ENCODE measurements at regions not wholly inside any gene's neighbourhood (a gene's known extent, or its start where the extent isn't known, plus 50 kb on each side); places are given as distances from the start of the nearest gene placed in this dataset.

- H2AFZ ChIP-seq (ENCODE audit: low read depth, low read length, poor library complexity, severe bottlenecking): no peak overlapping the region
- H3K27me3 ChIP-seq (ENCODE audit: insufficient read depth, low read length): no peaks in the 10 kb centered on the region
- no peaks in the 10 kb centered on the region for H3K9me3 ChIP-seq (ENCODE audit: control insufficient read depth in 1 of 2, insufficient read depth in 1 of 2, low read depth in 1 of 2, low read length in 2 of 2)
- DNase-seq (ENCODE audit: low read depth, low spot score) (no peak), ATAC-seq (no peak)
- H3K79me2 ChIP-seq (ENCODE audit: insufficient read depth, low read length): no peaks in the 10 kb centered on the region
- H3K4me3 ChIP-seq (replicated peaks in 1 of 2; ENCODE audit: low read depth in 1 of 2, low read length in 2 of 2): no peak overlapping the region
- intact Hi-C loops (cut with micrococcal nuclease): no loop called here
- no peaks in the 10 kb centered on the region for H3K9me2 ChIP-seq (ENCODE audit: insufficient read depth)
- no peak overlapping the region for H3K27ac ChIP-seq (ENCODE audit: low read depth, low read length)
- POLR2A ChIA-PET: no interaction called here
- H3K4me1 ChIP-seq (ENCODE audit: control insufficient read depth in 1 of 2, insufficient read depth in 2 of 2, low read length in 2 of 2): peaks cover 0 to 5% of the 10 kb centered on the region in 2 experiments; a peak in 2 of 4 replicates
- no TSS peak for BruUV-seq (replicated peaks)
- no peak overlapping the region for H3K9ac ChIP-seq (ENCODE audit: low read length)
- H3K36me3 ChIP-seq (ENCODE audit: control insufficient read depth in 1 of 2, insufficient read depth in 2 of 2, low read length in 2 of 2): no peaks in the 10 kb centered on the region
- no peaks in the 10 kb centered on the region for H4K20me1 ChIP-seq (ENCODE audit: insufficient read depth)
- CTCF ChIA-PET: no interaction called here
- H3K4me2 ChIP-seq (ENCODE audit: low read length): no peak overlapping the region
- RAD21 ChIA-PET (ENCODE audit: low non-redundant PET in 1 of 2, low total read pairs in 2 of 2, uncharacterized antibody in 2 of 2, unreplicated experiment in 2 of 2): no interaction called here
- no peak for TF ChIP-seq ATF3 (IDR thresholded peaks at IDR 0.05)
Measured at GRCh38 chr2:42959234-42960001, 167.0 kb upstream of the HAAO start.

GRCh38 chr2:42958741-42959233, 166.4 kb upstream of the HAAO start:
- Histone ChIP-seq H3K9me3 (ENCODE audit: control insufficient read depth in 1 of 2, insufficient read depth in 1 of 2, low read depth in 1 of 2, low read length in 2 of 2) (no peaks in the 10 kb centered on the region), H2AFZ (ENCODE audit: low read depth, low read length, poor library complexity, severe bottlenecking) (no peak overlapping the region), H3K79me2 (ENCODE audit: insufficient read depth, low read length) (no peaks in the 10 kb centered on the region), H3K4me2 (ENCODE audit: low read length) (no peak overlapping the region), H3K36me3 (ENCODE audit: control insufficient read depth in 1 of 2, insufficient read depth in 2 of 2, low read length in 2 of 2) (no peaks in the 10 kb centered on the region), H3K27me3 (ENCODE audit: insufficient read depth, low read length) (no peaks in the 10 kb centered on the region), H3K4me1 (ENCODE audit: control insufficient read depth in 1 of 2, insufficient read depth in 2 of 2, low read length in 2 of 2) (peaks cover 0 to 9% of the 10 kb centered on the region in 2 experiments; a peak in 2 of 4 replicates), H3K4me3 (replicated peaks in 1 of 2; ENCODE audit: low read depth in 1 of 2, low read length in 2 of 2) (no peak overlapping the region), H3K9ac (ENCODE audit: low read length) (no peak overlapping the region), H4K20me1 (ENCODE audit: insufficient read depth) (no peaks in the 10 kb centered on the region), H3K9me2 (ENCODE audit: insufficient read depth) (no peaks in the 10 kb centered on the region), H3K27ac (ENCODE audit: low read depth, low read length) (no peak overlapping the region)
- ChIA-PET CTCF (no interaction called here), RAD21 (ENCODE audit: low non-redundant PET in 1 of 2, low total read pairs in 2 of 2, uncharacterized antibody in 2 of 2, unreplicated experiment in 2 of 2) (no interaction called here), POLR2A (no interaction called here)
- BruUV-seq (replicated peaks): no TSS peak
- DNase-seq (ENCODE audit: low read depth, low spot score) (no peak), ATAC-seq (no peak)
- intact Hi-C loops (cut with micrococcal nuclease): no loop called here
- TF ChIP-seq SRF (IDR thresholded peaks at IDR 0.05; ENCODE audit: low read depth) (no peak), JUND (IDR thresholded peaks at IDR 0.05) (no peak), RAD21 (IDR thresholded peaks at IDR 0.05; ENCODE audit: low read depth) (no peak), TCF7L2 (IDR thresholded peaks at IDR 0.05; ENCODE audit: borderline replicate concordance, extremely low read depth, insufficient read depth, insufficient read length) (no peak), REST (IDR thresholded peaks at IDR 0.05; ENCODE audit: low read depth) (no peak), ZBTB33 (IDR thresholded peaks at IDR 0.05; ENCODE audit: extremely low read depth, insufficient replicate concordance, low read length) (no peak), CEBPB (IDR thresholded peaks at IDR 0.05; ENCODE audit: low read depth) (no peak), YY1 (IDR thresholded peaks at IDR 0.05; ENCODE audit: extremely low read depth, insufficient replicate concordance, low read depth, low read length) (no peak), EZH2phosphoT487 (IDR thresholded peaks at IDR 0.05; ENCODE audit: borderline replicate concordance) (no peak)
